HAP-1 (cell line): ENCODE measurements at regions not wholly inside any gene's neighbourhood (a gene's known extent, or its start where the extent isn't known, plus 50 kb on each side); places are given as distances from the start of the nearest gene placed in this dataset.
"Not testable (repeated sequence)": the region's sequence is repeated elsewhere in the genome, so short reads cannot be mapped to it uniquely, and the experiment has no call there.

Experiments
- DNase-seq, 2 experiments: peaks; one replicate each; pipeline ENCODE4 v3.0.0-alpha.2; 2016 to 2020; ENCODE audit warnings: low spot score in 2 of 2
- H3K27me3 ChIP-seq: fragments of 250-450 bp; sonication (Bioruptor Pico); 2 replicates; pipeline ENCODE4 v1.5.1; 2020; ENCODE audit warnings: low read depth, mild to moderate bottlenecking, moderate library complexity
- H3K36me3 ChIP-seq: fragments of 250-450 bp; sonication (Bioruptor Pico); replicated peaks from 2 replicates; pipeline ENCODE4 v1.5.1; 2020; ENCODE audit warnings: mild to moderate bottlenecking
- H3K4me1 ChIP-seq: fragments of 250-450 bp; sonication (Bioruptor Pico); 2 replicates; pipeline ENCODE4 v1.5.1; 2020; ENCODE audit warnings: mild to moderate bottlenecking
- H3K4me3 ChIP-seq: fragments of 250-450 bp; sonication (Bioruptor Pico); 2 replicates; pipeline ENCODE4 v1.5.1; 2020; ENCODE audit warnings: mild to moderate bottlenecking, moderate library complexity
- H3K9me3 ChIP-seq: fragments of 250-450 bp; sonication (Bioruptor Pico); 2 replicates; pipeline ENCODE4 v1.5.1; 2020; ENCODE audit warnings: mild to moderate bottlenecking, moderate library complexity
- in situ Hi-C: fragments of 300-500 bp; cut with MboI; formaldehyde crosslinking; loops from 3 replicates; pipeline ENCODE4 v1.14.3; 2020; ENCODE audit warnings: low sequenced_read_pairs, inconsistent platforms, mixed read lengths

- H3K36me3 ChIP-seq, in situ Hi-C loops, H3K4me1 ChIP-seq, H3K9me3 ChIP-seq, H3K4me3 ChIP-seq, DNase-seq, H3K27me3 ChIP-seq: not testable (repeated sequence)
Measured at GRCh38 chr3:80727561-80727960, 959.8 kb upstream of the ROBO1 start.

GRCh38 chr3:80709597-80710322 is 942.0 kb upstream of the ROBO1 start:
- H3K36me3 ChIP-seq, in situ Hi-C loops, H3K4me3 ChIP-seq, H3K4me1 ChIP-seq, H3K9me3 ChIP-seq, H3K27me3 ChIP-seq, DNase-seq: not testable (repeated sequence)

GRCh38 chr3:80705290-80705689 is 937.5 kb upstream of the ROBO1 start:
- no peaks in the 10 kb centered on the region for H3K27me3 ChIP-seq
- H3K36me3 ChIP-seq, result no peaks in the 10 kb centered on the region
- no peak overlapping the region for H3K4me3 ChIP-seq
- in situ Hi-C loops, result no loop called here
- peaks cover 6% of the 10 kb centered on the region; the same call in 1 of the 2 replicates for H3K9me3 ChIP-seq
- no peak for DNase-seq
- no peaks in the 10 kb centered on the region for H3K4me1 ChIP-seq

DNA sequence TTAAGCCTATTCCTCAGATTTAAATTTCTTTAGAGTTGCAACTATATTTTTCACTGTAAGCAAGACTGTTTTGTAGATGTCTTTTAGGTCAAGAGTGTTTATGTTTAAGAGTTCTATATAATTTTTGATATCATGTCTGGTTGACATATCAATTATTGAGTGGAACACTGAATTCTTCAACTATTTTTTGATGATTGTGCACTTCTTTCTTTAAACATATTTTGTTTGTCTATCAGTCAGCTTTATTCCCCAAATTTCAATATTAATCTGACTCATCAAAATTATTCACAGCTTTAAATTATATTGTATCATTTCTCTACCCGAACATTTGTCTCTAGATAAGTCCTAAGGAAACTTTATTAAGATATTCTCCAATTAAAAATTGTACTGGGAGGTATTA is 933.6 kb upstream of the ROBO1 start:
- no peak overlapping the region for H3K4me3 ChIP-seq
- in situ Hi-C loops, result no loop called here
- H3K4me1 ChIP-seq, result no peaks in the 10 kb centered on the region
- no peaks in the 10 kb centered on the region for H3K27me3 ChIP-seq
- no peak for DNase-seq
- H3K36me3 ChIP-seq, result no peaks in the 10 kb centered on the region
- H3K9me3 ChIP-seq, result peaks cover 6% of the 10 kb centered on the region; the same call in 1 of the 2 replicates

- H3K36me3 ChIP-seq, result no peaks in the 10 kb centered on the region
- no peaks in the 10 kb centered on the region for H3K4me1 ChIP-seq
- no peak for DNase-seq
- in situ Hi-C loops, result loop anchor here (25.0 kb wide), 1 partner anchor 1185 kb away; no protein-coding TSS in a partner anchor
- H3K4me3 ChIP-seq, result no peak overlapping the region
- H3K27me3 ChIP-seq, result no peaks in the 10 kb centered on the region
- no peaks in the 10 kb centered on the region for H3K9me3 ChIP-seq
Measured at GRCh38 chr3:80697291-80697690, 929.5 kb upstream of the ROBO1 start.

- DNase-seq, result no peak
- in situ Hi-C loops, result loop anchor here (25.0 kb wide), 1 partner anchor 1184 kb away; no protein-coding TSS in a partner anchor
- Histone ChIP-seq H3K36me3 (no peaks in the 10 kb centered on the region), H3K27me3 (no peaks in the 10 kb centered on the region), H3K4me3 (no peak overlapping the region), H3K9me3 (no peaks in the 10 kb centered on the region), H3K4me1 (no peaks in the 10 kb centered on the region)
Measured at GRCh38 chr3:80696280-80696679, 928.5 kb upstream of the ROBO1 start.

GRCh38 chr3:80688814-80689213 is 921.0 kb upstream of the ROBO1 start:
- H3K9me3 ChIP-seq, result no peaks in the 10 kb centered on the region
- no peak overlapping the region for H3K4me3 ChIP-seq
- 0 out of 2 replicates have a peak, but pooled peaks cover 3% of the 10 kb centered on the region for H3K4me1 ChIP-seq
- no peaks in the 10 kb centered on the region for H3K27me3 ChIP-seq
- DNase-seq, result peak; percentile 42 to 54
- H3K36me3 ChIP-seq, result no peaks in the 10 kb centered on the region
- in situ Hi-C loops, result loop anchor here (25.0 kb wide), 1 partner anchor 1177 kb away; no protein-coding TSS in a partner anchor

GRCh38 chr3:80682951-80683350 is 915.2 kb upstream of the ROBO1 start:
- Histone ChIP-seq H3K9me3 (no peaks in the 10 kb centered on the region), H3K36me3 (no peaks in the 10 kb centered on the region), H3K4me3 (no peak overlapping the region), H3K4me1 (no peaks in the 10 kb centered on the region), H3K27me3 (no peaks in the 10 kb centered on the region)
- in situ Hi-C loops, result loop anchor here (25.0 kb wide), 1 partner anchor 1171 kb away; no protein-coding TSS in a partner anchor
- DNase-seq, result no peak

- H3K4me1 ChIP-seq, result no peaks in the 10 kb centered on the region
- H3K9me3 ChIP-seq, result no peaks in the 10 kb centered on the region
- no peaks in the 10 kb centered on the region for H3K36me3 ChIP-seq
- no peak for DNase-seq
- in situ Hi-C loops, result loop anchor here (25.0 kb wide), 1 partner anchor 1170 kb away; no protein-coding TSS in a partner anchor
- no peaks in the 10 kb centered on the region for H3K27me3 ChIP-seq
- no peak overlapping the region for H3K4me3 ChIP-seq
Measured at GRCh38 chr3:80682235-80682634, 914.4 kb upstream of the ROBO1 start.

DNA sequence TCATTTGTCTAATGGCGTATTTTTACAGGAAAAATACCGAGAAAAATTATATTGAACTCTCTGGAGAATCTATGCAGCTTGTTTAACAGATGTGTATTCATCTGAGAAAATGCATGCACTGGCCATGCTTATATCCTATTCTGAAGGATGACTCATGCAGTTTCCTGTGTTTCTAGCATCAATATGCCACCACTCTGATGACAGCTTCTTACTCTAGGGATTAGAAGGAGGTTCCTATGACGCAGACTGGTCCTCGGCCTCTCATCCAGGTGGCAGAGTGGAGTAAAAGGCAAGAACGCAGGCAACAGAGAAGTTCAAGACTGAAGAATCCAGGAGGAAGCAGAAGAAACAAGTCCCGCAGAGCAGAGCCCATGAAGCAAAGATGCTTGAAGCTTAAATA is 910.0 kb upstream of the ROBO1 start:
- DNase-seq, result no peak
- Histone ChIP-seq H3K4me3 (no peak overlapping the region), H3K4me1 (no peaks in the 10 kb centered on the region)

GRCh38 chr3:80676866-80677265 is 909.1 kb upstream of the ROBO1 start:
- no peak overlapping the region for H3K4me3 ChIP-seq
- H3K27me3 ChIP-seq, result no peaks in the 10 kb centered on the region
- H3K4me1 ChIP-seq, result no peaks in the 10 kb centered on the region
- in situ Hi-C loops, result loop anchor here (25.0 kb wide), 1 partner anchor 1165 kb away; no protein-coding TSS in a partner anchor
- no peak for DNase-seq
- H3K36me3 ChIP-seq, result no peaks in the 10 kb centered on the region
- H3K9me3 ChIP-seq, result no peaks in the 10 kb centered on the region

More for the DNA sequence above, 910.0 kb upstream of the ROBO1 start:
- H3K36me3 ChIP-seq, result no peaks in the 10 kb centered on the region
- H3K27me3 ChIP-seq, result no peaks in the 10 kb centered on the region
- in situ Hi-C loops, result loop anchor here (25.0 kb wide), 1 partner anchor 1165 kb away; no protein-coding TSS in a partner anchor
- no peaks in the 10 kb centered on the region for H3K9me3 ChIP-seq

GRCh38 chr3:80676261-80676660 is 908.5 kb upstream of the ROBO1 start:
- no peaks in the 10 kb centered on the region for H3K4me1 ChIP-seq
- DNase-seq, result no peak
- H3K9me3 ChIP-seq, result no peaks in the 10 kb centered on the region
- no peaks in the 10 kb centered on the region for H3K27me3 ChIP-seq
- no peaks in the 10 kb centered on the region for H3K36me3 ChIP-seq
- in situ Hi-C loops, result loop anchor here (25.0 kb wide), 1 partner anchor 1164 kb away; no protein-coding TSS in a partner anchor
- no peak overlapping the region for H3K4me3 ChIP-seq

- H3K36me3 ChIP-seq, result no peaks in the 10 kb centered on the region
- no peaks in the 10 kb centered on the region for H3K27me3 ChIP-seq
- H3K4me3 ChIP-seq, result no peak overlapping the region
- DNase-seq, result no peak
- no peaks in the 10 kb centered on the region for H3K4me1 ChIP-seq
- in situ Hi-C loops, result loop anchor here (25.0 kb wide), 1 partner anchor 1163 kb away; no protein-coding TSS in a partner anchor
- H3K9me3 ChIP-seq, result no peaks in the 10 kb centered on the region
Measured at GRCh38 chr3:80675790-80676189, 908.0 kb upstream of the ROBO1 start.

DNA sequence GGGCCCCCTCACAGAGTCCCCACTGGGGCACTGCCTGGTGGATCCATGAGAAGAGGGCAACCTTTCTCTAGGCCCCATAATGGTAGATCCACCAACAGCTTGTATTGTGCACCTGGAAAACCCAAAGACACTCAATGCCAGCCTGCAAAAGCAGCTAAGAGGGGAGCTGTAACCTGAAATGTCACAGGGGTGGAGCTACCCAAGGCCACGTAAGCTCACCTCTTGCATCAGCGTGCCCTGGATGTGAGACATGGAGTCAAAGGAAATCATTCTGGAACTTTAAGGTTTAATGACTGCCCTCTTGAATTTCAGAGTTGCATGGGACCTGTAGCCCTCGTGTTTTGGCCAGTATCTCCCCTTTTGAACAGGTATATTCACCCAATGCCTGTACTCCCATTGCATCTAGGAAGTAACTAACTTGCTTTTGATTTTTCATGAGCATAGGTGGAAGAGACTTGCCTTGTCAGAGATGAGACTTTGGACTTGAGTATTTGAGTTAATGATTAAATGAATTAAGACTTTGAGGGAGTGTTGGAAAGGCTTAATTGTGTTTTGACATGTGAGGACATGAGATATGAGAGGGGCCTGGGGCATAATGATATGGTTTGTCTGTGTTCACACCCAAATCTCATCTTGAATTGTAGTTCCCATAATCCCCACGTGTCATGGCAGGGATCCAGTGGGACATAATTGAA is 900.9 kb upstream of the ROBO1 start:
- Histone ChIP-seq H3K4me1 (no peaks in the 10 kb centered on the region), H3K36me3 (no peaks in the 10 kb centered on the region), H3K9me3 (peaks cover 8% of the 10 kb centered on the region), H3K4me3 (no peak overlapping the region), H3K27me3 (no peaks in the 10 kb centered on the region)
- in situ Hi-C loops, result no loop called here
- no peak for DNase-seq
